ENCODE measurements at regions not wholly inside any gene's neighbourhood (a gene's known extent, or its start where the extent isn't known, plus 50 kb on each side); places are given as distances from the start of the nearest gene placed in this dataset.
"Not testable (repeated sequence)": the region's sequence is repeated elsewhere in the genome, so short reads cannot be mapped to it uniquely, and the experiment has no call there.

GRCh38 chr5:125961150-125961549 lies 462.1 kb upstream of the GRAMD2B start:
- ATAC-seq = peak; percentile 89
- no peaks in the 10 kb centered on the region for H3K27me3 Mint-ChIP-seq
- H3K4me1 Mint-ChIP-seq = no peaks in the 10 kb centered on the region
- no peak overlapping the region for H3K27ac Mint-ChIP-seq
- H3K9me3 Mint-ChIP-seq = no peaks in the 10 kb centered on the region
- no peak overlapping the region for H3K4me3 Mint-ChIP-seq
- H3K36me3 Mint-ChIP-seq = no peaks in the 10 kb centered on the region

- ATAC-seq = no peak
- Mint-ChIP-seq H3K4me3 (no peak overlapping the region), H3K4me1 (no peaks in the 10 kb centered on the region)
Observed at GRCh38 chr5:125965577-125965976, 457.6 kb upstream of the GRAMD2B start.

GRCh38 chr5:125967576-125967975 lies 455.6 kb upstream of the GRAMD2B start:
- H3K36me3 Mint-ChIP-seq = no peaks in the 10 kb centered on the region
- H3K9me3 Mint-ChIP-seq = no peaks in the 10 kb centered on the region
- H3K27ac Mint-ChIP-seq = no peak overlapping the region
- no peak for ATAC-seq
- H3K27me3 Mint-ChIP-seq = peaks cover 11% of the 10 kb centered on the region
- H3K4me1 Mint-ChIP-seq = no peaks in the 10 kb centered on the region
- H3K4me3 Mint-ChIP-seq = no peak overlapping the region

More at GRCh38 chr5:125965577-125965976, 457.6 kb upstream of the GRAMD2B start:
- H3K36me3 Mint-ChIP-seq = no peaks in the 10 kb centered on the region
- H3K27ac Mint-ChIP-seq = no peak overlapping the region
- H3K27me3 Mint-ChIP-seq = peaks cover 8% of the 10 kb centered on the region
- no peaks in the 10 kb centered on the region for H3K9me3 Mint-ChIP-seq

- H3K4me3 Mint-ChIP-seq = no peak overlapping the region
- no peak overlapping the region for H3K27ac Mint-ChIP-seq
- no peaks in the 10 kb centered on the region for H3K4me1 Mint-ChIP-seq
- ATAC-seq = no peak
- peaks cover 18% of the 10 kb centered on the region for H3K27me3 Mint-ChIP-seq
- no peaks in the 10 kb centered on the region for H3K9me3 Mint-ChIP-seq
- H3K36me3 Mint-ChIP-seq = no peaks in the 10 kb centered on the region
Observed at GRCh38 chr5:125969011-125969813, 454.0 kb upstream of the GRAMD2B start.

- peaks cover 18% of the 10 kb centered on the region for H3K27me3 Mint-ChIP-seq
- ATAC-seq = no peak
- no peak overlapping the region for H3K27ac Mint-ChIP-seq
Observed at GRCh38 chr5:125969814-125970171, 453.4 kb upstream of the GRAMD2B start.

GRCh38 chr5:125970631-125971307 lies 452.4 kb upstream of the GRAMD2B start:
- Mint-ChIP-seq H3K4me3 (no peak overlapping the region), H3K4me1 (no peaks in the 10 kb centered on the region), H3K36me3 (no peaks in the 10 kb centered on the region), H3K27me3 (peaks cover 18% of the 10 kb centered on the region), H3K9me3 (no peaks in the 10 kb centered on the region), H3K27ac (no peak overlapping the region)
- ATAC-seq = no peak

More at GRCh38 chr5:125969814-125970171, 453.4 kb upstream of the GRAMD2B start:
- Mint-ChIP-seq H3K4me3 (no peak overlapping the region), H3K36me3 (no peaks in the 10 kb centered on the region), H3K4me1 (no peaks in the 10 kb centered on the region), H3K9me3 (no peaks in the 10 kb centered on the region)

GRCh38 chr5:125972706-125973105 lies 450.5 kb upstream of the GRAMD2B start:
- Mint-ChIP-seq H3K27me3 (peaks cover 18% of the 10 kb centered on the region), H3K27ac (no peak overlapping the region), H3K9me3 (no peaks in the 10 kb centered on the region), H3K4me1 (no peaks in the 10 kb centered on the region), H3K4me3 (no peak overlapping the region), H3K36me3 (no peaks in the 10 kb centered on the region)
- ATAC-seq = no peak

GRCh38 chr5:125974679-125975078 lies 448.5 kb upstream of the GRAMD2B start:
- Mint-ChIP-seq H3K27ac (no peak overlapping the region), H3K9me3 (no peaks in the 10 kb centered on the region), H3K4me1 (no peaks in the 10 kb centered on the region), H3K27me3 (peaks cover 17% of the 10 kb centered on the region), H3K4me3 (no peak overlapping the region), H3K36me3 (no peaks in the 10 kb centered on the region)
- ATAC-seq = no peak

- Mint-ChIP-seq H3K4me1 (no peaks in the 10 kb centered on the region), H3K27ac (no peak overlapping the region), H3K36me3 (no peaks in the 10 kb centered on the region), H3K9me3 (no peaks in the 10 kb centered on the region), H3K4me3 (no peak overlapping the region), H3K27me3 (peaks cover 9% of the 10 kb centered on the region)
- ATAC-seq = no peak
Observed at GRCh38 chr5:125976421-125977000, 446.7 kb upstream of the GRAMD2B start.

GRCh38 chr5:125978015-125978414 lies 445.2 kb upstream of the GRAMD2B start:
- no peak overlapping the region for H3K27ac Mint-ChIP-seq
- ATAC-seq = no peak
- no peaks in the 10 kb centered on the region for H3K9me3 Mint-ChIP-seq
- no peaks in the 10 kb centered on the region for H3K36me3 Mint-ChIP-seq
- no peak overlapping the region for H3K4me3 Mint-ChIP-seq
- peaks cover 2% of the 10 kb centered on the region for H3K27me3 Mint-ChIP-seq
- no peaks in the 10 kb centered on the region for H3K4me1 Mint-ChIP-seq

- H3K4me1 Mint-ChIP-seq = no peaks in the 10 kb centered on the region
- H3K4me3 Mint-ChIP-seq = no peak overlapping the region
- no peaks in the 10 kb centered on the region for H3K9me3 Mint-ChIP-seq
- no peak overlapping the region for H3K27ac Mint-ChIP-seq
- H3K27me3 Mint-ChIP-seq = no peaks in the 10 kb centered on the region
- no peaks in the 10 kb centered on the region for H3K36me3 Mint-ChIP-seq
- ATAC-seq = no peak
Observed at GRCh38 chr5:125979636-125980035, 443.6 kb upstream of the GRAMD2B start.

GRCh38 chr5:125981016-125981415 lies 442.2 kb upstream of the GRAMD2B start:
- no peaks in the 10 kb centered on the region for H3K36me3 Mint-ChIP-seq
- ATAC-seq = no peak
- no peak overlapping the region for H3K27ac Mint-ChIP-seq
- no peaks in the 10 kb centered on the region for H3K4me1 Mint-ChIP-seq
- no peaks in the 10 kb centered on the region for H3K27me3 Mint-ChIP-seq
- no peaks in the 10 kb centered on the region for H3K9me3 Mint-ChIP-seq
- H3K4me3 Mint-ChIP-seq = no peak overlapping the region

GRCh38 chr5:125987677-125988255 lies 435.4 kb upstream of the GRAMD2B start:
- ATAC-seq = no peak
- Mint-ChIP-seq H3K4me3 (no peak overlapping the region), H3K36me3 (no peaks in the 10 kb centered on the region), H3K9me3 (no peaks in the 10 kb centered on the region), H3K27me3 (peaks cover 12% of the 10 kb centered on the region), H3K4me1 (no peaks in the 10 kb centered on the region), H3K27ac (no peak overlapping the region)

- H3K27me3 Mint-ChIP-seq = peaks cover 7% of the 10 kb centered on the region
- H3K36me3 Mint-ChIP-seq = no peaks in the 10 kb centered on the region
- H3K4me3 Mint-ChIP-seq = no peak overlapping the region
- no peaks in the 10 kb centered on the region for H3K4me1 Mint-ChIP-seq
- no peaks in the 10 kb centered on the region for H3K9me3 Mint-ChIP-seq
- ATAC-seq = no peak
- no peak overlapping the region for H3K27ac Mint-ChIP-seq
Observed at GRCh38 chr5:125992050-125992449, 431.2 kb upstream of the GRAMD2B start.

- not testable (repeated sequence) for H3K27me3 Mint-ChIP-seq, H3K4me3 Mint-ChIP-seq, ATAC-seq, H3K4me1 Mint-ChIP-seq, H3K9me3 Mint-ChIP-seq, H3K36me3 Mint-ChIP-seq, H3K27ac Mint-ChIP-seq
Observed at GRCh38 chr5:125999271-126000030, 423.8 kb upstream of the GRAMD2B start.
